ENCODE measurements at regions not wholly inside any gene's neighbourhood (a gene's known extent, or its start where the extent isn't known, plus 50 kb on each side); places are given as distances from the start of the nearest gene placed in this dataset.

GRCh38 chr3:153657046-153657445, 464.1 kb upstream of the ARHGEF26 start:
- no peaks in the 10 kb centered on the region for H3K4me1 ChIP-seq (ENCODE audit: control insufficient read depth in 2 of 2, insufficient read depth in 2 of 2, low read length in 2 of 2)
- Mint-ChIP-seq H3K27ac (no peak overlapping the region), H3K4me3 (no peak overlapping the region), H3K9me3 (ENCODE audit: insufficient read depth) (peaks cover 5% of the 10 kb centered on the region), H3K27me3 (no peaks in the 10 kb centered on the region), H3K4me1 (no peaks in the 10 kb centered on the region)
- TF ChIP-seq EZH2 (IDR thresholded peaks at IDR 0.05; ENCODE audit: borderline replicate concordance, insufficient read depth, low read depth, low read length, poor library complexity, severe bottlenecking) (no peak), CTCF (IDR thresholded peaks at IDR 0.05) (no peak)
- ChIA-PET CTCF (no interaction called here), POLR2A (no interaction called here)
- H3K79me2 ChIP-seq (ENCODE audit: control insufficient read depth, insufficient read depth, low read length), result no peaks in the 10 kb centered on the region
- H3K36me3 ChIP-seq (replicated peaks in 1 of 2; ENCODE audit: control extremely low read depth in 1 of 2, control insufficient read depth in 1 of 2, extremely low read depth in 1 of 2, insufficient read depth in 2 of 2, low read length in 1 of 2), result no peaks in the 10 kb centered on the region
- ATAC-seq (ENCODE audit: low read depth) (no peak), DNase-seq (no peak)
- no peak overlapping the region for H2AFZ ChIP-seq (ENCODE audit: insufficient read depth, low read depth, low read length, poor library complexity, severe bottlenecking)
- H3K4me2 ChIP-seq (replicated peaks; ENCODE audit: low read depth, low read length, poor library complexity, severe bottlenecking), result no peak overlapping the region
- no peak overlapping the region for H3K4me3 ChIP-seq (ENCODE audit: control extremely low read depth in 1 of 5, extremely low read depth in 1 of 5, insufficient read depth in 1 of 5, low read depth in 2 of 5, low read length in 4 of 5)
- intact Hi-C loops (cut with micrococcal nuclease), result no loop called here
- H3K27ac ChIP-seq (ENCODE audit: low read length in 2 of 2), result no peak overlapping the region
- H4K20me1 ChIP-seq (ENCODE audit: control insufficient read depth, insufficient read depth, low read length, poor library complexity, severe bottlenecking), result no peaks in the 10 kb centered on the region
- no peaks in the 10 kb centered on the region for H3K27me3 ChIP-seq (replicated peaks in 1 of 4; ENCODE audit: control extremely low read depth in 1 of 4, control insufficient read depth in 3 of 4, insufficient read depth in 4 of 4, low read length in 3 of 4)
- H3K9me3 ChIP-seq (ENCODE audit: control extremely low read depth in 1 of 3, control insufficient read depth in 2 of 3, insufficient read depth in 1 of 3, low read length in 2 of 3), result no peaks in the 10 kb centered on the region
- H3K9ac ChIP-seq (ENCODE audit: low read length), result no peak overlapping the region

- no peak overlapping the region for H3K4me3 Mint-ChIP-seq
- Histone ChIP-seq H3K9ac (ENCODE audit: low read length) (no peak overlapping the region), H3K36me3 (replicated peaks in 1 of 2; ENCODE audit: control extremely low read depth in 1 of 2, control insufficient read depth in 1 of 2, extremely low read depth in 1 of 2, insufficient read depth in 2 of 2, low read length in 1 of 2) (no peaks in the 10 kb centered on the region), H3K9me3 (ENCODE audit: control extremely low read depth in 1 of 3, control insufficient read depth in 2 of 3, insufficient read depth in 1 of 3, low read length in 2 of 3) (no peaks in the 10 kb centered on the region), H3K4me2 (replicated peaks; ENCODE audit: low read depth, low read length, poor library complexity, severe bottlenecking) (no peak overlapping the region), H3K27me3 (replicated peaks in 1 of 4; ENCODE audit: control extremely low read depth in 1 of 4, control insufficient read depth in 3 of 4, insufficient read depth in 4 of 4, low read length in 3 of 4) (no peaks in the 10 kb centered on the region), H3K4me3 (ENCODE audit: control extremely low read depth in 1 of 5, extremely low read depth in 1 of 5, insufficient read depth in 1 of 5, low read depth in 2 of 5, low read length in 4 of 5) (no peak overlapping the region), H3K79me2 (ENCODE audit: control insufficient read depth, insufficient read depth, low read length) (no peaks in the 10 kb centered on the region), H3K27ac (ENCODE audit: low read length in 2 of 2) (no peak overlapping the region), H2AFZ (ENCODE audit: insufficient read depth, low read depth, low read length, poor library complexity, severe bottlenecking) (no peak overlapping the region), H4K20me1 (ENCODE audit: control insufficient read depth, insufficient read depth, low read length, poor library complexity, severe bottlenecking) (no peaks in the 10 kb centered on the region), H3K4me1 (ENCODE audit: control insufficient read depth in 2 of 2, insufficient read depth in 2 of 2, low read length in 2 of 2) (no peaks in the 10 kb centered on the region)
- DNase-seq (no peak), ATAC-seq (ENCODE audit: low read depth) (no peak)
- ChIA-PET POLR2A (no interaction called here), CTCF (no interaction called here)
- no peaks in the 10 kb centered on the region for H3K27me3 Mint-ChIP-seq
- peaks cover 5% of the 10 kb centered on the region for H3K9me3 Mint-ChIP-seq (ENCODE audit: insufficient read depth)
- intact Hi-C loops (cut with micrococcal nuclease), result no loop called here
- WGBS (ENCODE audit: insufficient coverage), result 100% methylated on average over 2 of the region's 3 CpGs
- TF ChIP-seq EZH2 (IDR thresholded peaks at IDR 0.05; ENCODE audit: borderline replicate concordance, insufficient read depth, low read depth, low read length, poor library complexity, severe bottlenecking) (no peak), CTCF (IDR thresholded peaks at IDR 0.05) (no peak)
- H3K4me1 Mint-ChIP-seq, result no peaks in the 10 kb centered on the region
- H3K27ac Mint-ChIP-seq, result no peak overlapping the region
Observed at GRCh38 chr3:153657461-153657860, 463.7 kb upstream of the ARHGEF26 start.
